ENCODE measurements at regions not wholly inside any gene's neighbourhood (a gene's known extent, or its start where the extent isn't known, plus 50 kb on each side); places are given as distances from the start of the nearest gene placed in this dataset.

- no peak for FAIRE-seq
- RAD21 ChIA-PET (ENCODE audit: unreplicated experiment) = no interaction called here
These were observed 329.9 kb downstream of the SLITRK6 start for GRCh38 chr13:85469320-85469719.

More at GRCh38 chr13:85469320-85469719, 329.9 kb downstream of the SLITRK6 start:
- Histone ChIP-seq H3K4me3 (no peak overlapping the region), H3K4me2 (ENCODE audit: control insufficient read depth, insufficient read depth) (no peak overlapping the region), H3K79me2 (ENCODE audit: control insufficient read depth, insufficient read depth, low read length) (no peaks in the 10 kb centered on the region), H3K4me1 (ENCODE audit: control insufficient read depth, insufficient read depth, low read length) (no peaks in the 10 kb centered on the region), H3K9me3 (replicated peaks; ENCODE audit: control insufficient read depth, insufficient read depth, low read length) (no peaks in the 10 kb centered on the region), H2AFZ (ENCODE audit: control insufficient read depth, low read depth, low read length) (no peak overlapping the region), H4K20me1 (ENCODE audit: control insufficient read depth, insufficient read depth) (no peaks in the 10 kb centered on the region), H3K27me3 (replicated peaks in 1 of 2; ENCODE audit: control insufficient read depth in 2 of 2, insufficient read depth in 2 of 2, low read length in 1 of 2) (no peaks in the 10 kb centered on the region), H3K27ac (ENCODE audit: control insufficient read depth, insufficient read depth) (no peak overlapping the region), H3K36me3 (ENCODE audit: control insufficient read depth in 2 of 2, insufficient read depth in 2 of 2, low read length in 1 of 2) (no peaks in the 10 kb centered on the region), H3K9ac (ENCODE audit: control insufficient read depth, insufficient read depth, low read length) (no peak overlapping the region)
- no peak for TF ChIP-seq PAX5 (IDR thresholded peaks at IDR 0.05; ENCODE audit: borderline replicate concordance, low read depth, low read length)
- no peak for TF ChIP-seq CEBPB (IDR thresholded peaks at IDR 0.05; ENCODE audit: borderline replicate concordance in 1 of 2, low read depth in 2 of 2, low read length in 2 of 2)
- no peak for TF ChIP-seq ZNF207 (IDR thresholded peaks at IDR 0.05; ENCODE audit: borderline replicate concordance)
- no peak for TF ChIP-seq NFYB (IDR thresholded peaks at IDR 0.05; ENCODE audit: insufficient read depth, low read depth, low read length)
- TF ChIP-seq IKZF1 (conservative IDR thresholded peaks at IDR 0.05) = no peak
- TF ChIP-seq NKRF (conservative IDR thresholded peaks at IDR 0.05) = no peak
- no peak for TF ChIP-seq PRDM15 (CRISPR knock-in tag; IDR thresholded peaks at IDR 0.05)
- no peak for TF ChIP-seq EGR1 (IDR thresholded peaks at IDR 0.05; ENCODE audit: borderline replicate concordance in 1 of 2, low read depth in 2 of 2, low read length in 2 of 2)
- TF ChIP-seq SP1 (IDR thresholded peaks at IDR 0.05; ENCODE audit: low read depth, low read length) = no peak
- no peak for TF ChIP-seq MEF2A (IDR thresholded peaks at IDR 0.05; ENCODE audit: insufficient read depth, low read depth, low read length)
- no peak for TF ChIP-seq PAX8 (IDR thresholded peaks at IDR 0.05)
- no peak for TF ChIP-seq ZNF622 (IDR thresholded peaks at IDR 0.05)
- CTCF ChIA-PET = no interaction called here
- SMC1A ChIA-PET (ENCODE audit: uncharacterized antibody, unreplicated experiment) = no interaction called here
- BruUV-seq (replicated peaks) = no TSS peak
- no peak for ATAC-seq
- intact Hi-C loops (cut with micrococcal nuclease; ENCODE audit: unreplicated experiment) (no loop called here), in situ Hi-C loops (cut with MboI) (no loop called here)
- WGBS (ENCODE audit: insufficient coverage, insufficient replicate concordance, low lambda C conversion rate, missing lambda C conversion rate) = 0% methylated on average over 1 of the region's 1 CpG
- POLR2A ChIA-PET = no interaction called here
- DNase-seq (ENCODE audit: low read depth, low spot score) = no peak
